ENCODE measurements at regions not wholly inside any gene's neighbourhood (a gene's known extent, or its start where the extent isn't known, plus 50 kb on each side); places are given as distances from the start of the nearest gene placed in this dataset.

DNA sequence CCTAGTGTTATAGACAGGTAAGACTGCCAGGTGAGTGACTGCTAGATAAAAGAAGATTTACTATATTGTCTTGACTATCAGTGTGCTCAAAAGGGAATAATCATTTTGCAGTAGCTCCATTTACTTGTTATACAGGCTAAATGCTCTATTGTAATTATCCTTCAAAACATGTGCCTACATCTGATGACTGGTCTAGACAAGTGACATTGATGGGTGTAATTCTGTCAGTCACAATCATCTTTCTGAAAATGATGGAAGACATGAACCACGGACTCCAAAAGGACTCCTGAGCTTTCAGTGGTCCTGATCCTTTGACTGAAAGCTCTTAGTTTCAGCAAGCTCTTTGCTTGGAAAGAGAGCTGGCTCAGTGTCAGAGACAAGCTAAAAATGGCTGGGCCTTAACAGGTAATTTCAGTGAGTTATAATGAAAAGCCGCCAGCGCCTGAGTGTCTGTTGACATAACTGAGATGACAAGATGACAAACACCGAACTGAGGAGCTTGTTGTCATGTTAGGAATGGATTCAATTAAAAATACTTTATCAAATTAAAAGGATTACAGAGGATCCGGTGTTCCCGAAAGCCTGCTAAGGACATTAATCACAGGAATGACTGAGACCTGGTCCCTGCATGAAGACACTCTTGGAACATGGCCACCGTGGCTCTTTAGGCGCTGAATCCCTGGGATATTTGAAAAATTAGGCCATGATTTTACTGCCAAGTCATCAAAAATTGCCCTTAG lies 141.7 kb downstream of the CMPK2 start:
- BruUV-seq (replicated peaks): no TSS peak
- H3K4me3 ChIP-seq (ENCODE audit: low read depth in 2 of 2, low read length in 2 of 2): no peak overlapping the region
- POLR2A ChIA-PET: no interaction called here
- ATAC-seq (no peak), DNase-seq (ENCODE audit: low read depth, low spot score) (no peak)
- H3K27ac ChIP-seq (ENCODE audit: low read length): no peak overlapping the region
- H3K27me3 ChIP-seq (ENCODE audit: control insufficient read depth, insufficient read depth, low read length): no peaks in the 10 kb centered on the region
- no peaks in the 10 kb centered on the region for H3K36me3 ChIP-seq (ENCODE audit: control insufficient read depth, insufficient read depth, low read length)
- intact Hi-C loops (cut with micrococcal nuclease; ENCODE audit: unreplicated experiment) (no loop called here), in situ Hi-C loops (cut with HindIII; ENCODE audit: low pct_unique_long_range_greater_than_20kb, low sequenced_read_pairs) (no loop called here)
- no peaks in the 10 kb centered on the region for H3K9me3 ChIP-seq (ENCODE audit: control insufficient read depth, insufficient read depth, low read depth, low read length)
- CTCF ChIA-PET: no interaction called here
- no peaks in the 10 kb centered on the region for H3K4me1 ChIP-seq (ENCODE audit: control insufficient read depth, insufficient read depth, low read length)
- TF ChIP-seq, protein P1, sequence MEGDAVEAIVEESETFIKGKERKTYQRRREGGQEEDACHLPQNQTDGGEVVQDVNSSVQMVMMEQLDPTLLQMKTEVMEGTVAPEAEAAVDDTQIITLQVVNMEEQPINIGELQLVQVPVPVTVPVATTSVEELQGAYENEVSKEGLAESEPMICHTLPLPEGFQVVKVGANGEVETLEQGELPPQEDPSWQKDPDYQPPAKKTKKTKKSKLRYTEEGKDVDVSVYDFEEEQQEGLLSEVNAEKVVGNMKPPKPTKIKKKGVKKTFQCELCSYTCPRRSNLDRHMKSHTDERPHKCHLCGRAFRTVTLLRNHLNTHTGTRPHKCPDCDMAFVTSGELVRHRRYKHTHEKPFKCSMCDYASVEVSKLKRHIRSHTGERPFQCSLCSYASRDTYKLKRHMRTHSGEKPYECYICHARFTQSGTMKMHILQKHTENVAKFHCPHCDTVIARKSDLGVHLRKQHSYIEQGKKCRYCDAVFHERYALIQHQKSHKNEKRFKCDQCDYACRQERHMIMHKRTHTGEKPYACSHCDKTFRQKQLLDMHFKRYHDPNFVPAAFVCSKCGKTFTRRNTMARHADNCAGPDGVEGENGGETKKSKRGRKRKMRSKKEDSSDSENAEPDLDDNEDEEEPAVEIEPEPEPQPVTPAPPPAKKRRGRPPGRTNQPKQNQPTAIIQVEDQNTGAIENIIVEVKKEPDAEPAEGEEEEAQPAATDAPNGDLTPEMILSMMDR (IDR thresholded peaks at IDR 0.05): no peak
- TF ChIP-seq TCF7L2 (IDR thresholded peaks at IDR 0.05; ENCODE audit: low read depth, low read length) (no peak), SIN3A (IDR thresholded peaks at IDR 0.05; ENCODE audit: borderline replicate concordance, insufficient read depth, low read depth, low read length) (no peak)
- TF ChIP-seq, protein P2, sequence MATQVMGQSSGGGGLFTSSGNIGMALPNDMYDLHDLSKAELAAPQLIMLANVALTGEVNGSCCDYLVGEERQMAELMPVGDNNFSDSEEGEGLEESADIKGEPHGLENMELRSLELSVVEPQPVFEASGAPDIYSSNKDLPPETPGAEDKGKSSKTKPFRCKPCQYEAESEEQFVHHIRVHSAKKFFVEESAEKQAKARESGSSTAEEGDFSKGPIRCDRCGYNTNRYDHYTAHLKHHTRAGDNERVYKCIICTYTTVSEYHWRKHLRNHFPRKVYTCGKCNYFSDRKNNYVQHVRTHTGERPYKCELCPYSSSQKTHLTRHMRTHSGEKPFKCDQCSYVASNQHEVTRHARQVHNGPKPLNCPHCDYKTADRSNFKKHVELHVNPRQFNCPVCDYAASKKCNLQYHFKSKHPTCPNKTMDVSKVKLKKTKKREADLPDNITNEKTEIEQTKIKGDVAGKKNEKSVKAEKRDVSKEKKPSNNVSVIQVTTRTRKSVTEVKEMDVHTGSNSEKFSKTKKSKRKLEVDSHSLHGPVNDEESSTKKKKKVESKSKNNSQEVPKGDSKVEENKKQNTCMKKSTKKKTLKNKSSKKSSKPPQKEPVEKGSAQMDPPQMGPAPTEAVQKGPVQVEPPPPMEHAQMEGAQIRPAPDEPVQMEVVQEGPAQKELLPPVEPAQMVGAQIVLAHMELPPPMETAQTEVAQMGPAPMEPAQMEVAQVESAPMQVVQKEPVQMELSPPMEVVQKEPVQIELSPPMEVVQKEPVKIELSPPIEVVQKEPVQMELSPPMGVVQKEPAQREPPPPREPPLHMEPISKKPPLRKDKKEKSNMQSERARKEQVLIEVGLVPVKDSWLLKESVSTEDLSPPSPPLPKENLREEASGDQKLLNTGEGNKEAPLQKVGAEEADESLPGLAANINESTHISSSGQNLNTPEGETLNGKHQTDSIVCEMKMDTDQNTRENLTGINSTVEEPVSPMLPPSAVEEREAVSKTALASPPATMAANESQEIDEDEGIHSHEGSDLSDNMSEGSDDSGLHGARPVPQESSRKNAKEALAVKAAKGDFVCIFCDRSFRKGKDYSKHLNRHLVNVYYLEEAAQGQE (IDR thresholded peaks at IDR 0.05; ENCODE audit: insufficient read depth in 1 of 2, low read depth in 2 of 2, low read length in 1 of 2): no peak

DNA sequence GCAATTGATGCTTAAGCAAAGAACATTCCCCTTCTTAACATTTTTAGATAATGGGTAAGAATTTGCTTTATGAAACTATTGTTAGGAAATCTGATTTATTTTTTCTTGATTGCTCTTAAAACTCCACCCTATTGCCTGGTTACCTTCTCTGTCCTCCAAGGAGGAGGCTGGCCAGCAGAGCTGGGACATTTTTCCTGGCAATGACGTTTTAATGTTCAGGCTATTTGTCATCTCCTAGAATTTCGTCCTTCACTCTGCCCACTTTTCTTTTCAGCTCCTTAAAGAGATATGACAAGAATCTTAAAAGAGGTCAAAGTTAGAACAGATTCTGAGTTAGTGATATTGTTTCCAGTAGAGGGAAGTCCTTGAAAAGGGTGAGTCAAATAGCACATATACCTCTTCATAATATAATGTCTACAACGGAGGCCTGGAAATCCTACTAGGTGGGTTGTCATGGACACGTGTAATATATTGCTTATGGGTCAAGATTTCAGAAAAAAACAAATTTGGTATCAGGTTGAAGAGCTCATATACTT lies 141.0 kb downstream of the CMPK2 start:
- CTCF ChIA-PET: no interaction called here
- ATAC-seq: no peak
- in situ Hi-C loops (cut with HindIII; ENCODE audit: low pct_unique_long_range_greater_than_20kb, low sequenced_read_pairs): no loop called here

More for the DNA sequence above, 141.0 kb downstream of the CMPK2 start:
- Histone ChIP-seq H3K27me3 (ENCODE audit: control insufficient read depth, insufficient read depth, low read length) (no peaks in the 10 kb centered on the region), H3K4me1 (ENCODE audit: control insufficient read depth, insufficient read depth, low read length) (no peaks in the 10 kb centered on the region), H3K36me3 (ENCODE audit: control insufficient read depth, insufficient read depth, low read length) (no peaks in the 10 kb centered on the region), H3K27ac (ENCODE audit: low read length) (no peak overlapping the region), H3K4me3 (ENCODE audit: low read depth in 2 of 2, low read length in 2 of 2) (no peak overlapping the region), H3K9me3 (ENCODE audit: control insufficient read depth, insufficient read depth, low read depth, low read length) (no peaks in the 10 kb centered on the region)
- no peak for DNase-seq (ENCODE audit: low read depth, low spot score)
- intact Hi-C loops (cut with micrococcal nuclease; ENCODE audit: unreplicated experiment): no loop called here
- TF ChIP-seq SIN3A (IDR thresholded peaks at IDR 0.05; ENCODE audit: borderline replicate concordance, insufficient read depth, low read depth, low read length) (no peak), TCF7L2 (IDR thresholded peaks at IDR 0.05; ENCODE audit: low read depth, low read length) (no peak), POLR2AphosphoS5 (IDR thresholded peaks at IDR 0.05; ENCODE audit: low read depth, low read length) (no peak)
- TF ChIP-seq, protein P1 (IDR thresholded peaks at IDR 0.05): no peak
- TF ChIP-seq, protein P2 (IDR thresholded peaks at IDR 0.05; ENCODE audit: insufficient read depth in 1 of 2, low read depth in 2 of 2, low read length in 1 of 2): no peak
- no TSS peak for BruUV-seq (replicated peaks)
- POLR2A ChIA-PET: no interaction called here
